Activated CD4-positive, alpha-beta T cell treated with anti-CD3 and anti-CD28 coated beads, Interleukin-2, Interleukin-6, amounts not matched to agents 100 ng/mL and 50 ng/mL, durations not matched to agents 16 hours and 8 hours (primary cell): ENCODE measurements at regions not wholly inside any gene's neighbourhood (a gene's known extent, or its start where the extent isn't known, plus 50 kb on each side); places are given as distances from the start of the nearest gene placed in this dataset.

Experiments used
- DNase-seq: peaks from one replicate; pipeline ENCODE4 v3.0.0-alpha.2; 2020

GRCh38 chr4:187207931-187208330, 484.3 kb upstream of the FAT1 start:
- no peak for DNase-seq

DNA sequence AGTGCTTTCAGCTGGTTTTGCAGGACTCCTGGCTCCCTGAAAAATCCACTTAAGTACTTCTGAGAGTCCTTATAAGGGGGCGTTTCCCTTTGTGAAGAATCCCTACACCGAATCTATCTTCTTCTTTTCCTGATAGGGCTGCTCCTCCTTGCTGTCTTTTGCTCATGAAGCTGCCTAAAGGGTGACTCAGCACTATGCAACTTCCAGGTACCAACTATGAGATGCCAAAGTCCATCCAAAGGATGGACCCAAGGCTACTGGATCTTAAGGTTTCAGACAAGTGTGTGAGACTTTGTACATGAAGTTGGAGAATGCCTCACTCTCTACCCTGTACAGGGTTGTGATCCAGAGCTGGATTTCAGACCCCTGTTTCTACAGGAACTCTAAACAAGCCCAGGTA, 485.0 kb upstream of the FAT1 start:
- DNase-seq = no peak

GRCh38 chr4:187209921-187210613, 486.4 kb upstream of the FAT1 start:
- no peak for DNase-seq

DNA sequence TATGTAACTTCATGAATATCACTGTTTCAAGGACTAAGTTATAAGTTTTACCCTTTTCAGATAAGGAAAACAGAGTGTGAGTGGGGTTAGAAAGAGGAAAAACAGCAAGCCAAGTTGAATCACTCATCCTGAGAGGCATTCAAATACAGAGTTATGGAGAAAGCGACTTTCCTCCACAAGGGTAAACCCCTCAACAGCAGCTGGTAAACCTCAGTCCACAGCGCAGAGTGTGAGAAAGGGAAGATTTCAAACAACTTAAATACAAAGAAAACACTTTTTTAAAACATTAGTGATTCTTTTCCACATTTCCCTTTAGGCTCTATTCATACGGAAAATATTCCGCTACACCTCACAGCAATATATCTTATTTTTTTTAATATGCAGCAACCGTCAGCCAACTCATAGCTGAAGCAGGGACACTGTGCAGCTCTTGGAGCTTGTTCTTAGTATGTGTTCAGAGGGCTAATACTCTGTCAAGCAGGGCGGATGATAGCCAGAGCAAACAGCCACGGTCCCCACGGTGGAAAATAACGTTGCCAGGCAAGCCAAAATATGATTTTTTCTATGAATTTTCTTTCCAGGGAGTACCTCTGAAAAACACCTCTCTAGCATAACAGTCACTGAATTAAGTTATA, 488.9 kb upstream of the FAT1 start:
- no peak for DNase-seq

DNA sequence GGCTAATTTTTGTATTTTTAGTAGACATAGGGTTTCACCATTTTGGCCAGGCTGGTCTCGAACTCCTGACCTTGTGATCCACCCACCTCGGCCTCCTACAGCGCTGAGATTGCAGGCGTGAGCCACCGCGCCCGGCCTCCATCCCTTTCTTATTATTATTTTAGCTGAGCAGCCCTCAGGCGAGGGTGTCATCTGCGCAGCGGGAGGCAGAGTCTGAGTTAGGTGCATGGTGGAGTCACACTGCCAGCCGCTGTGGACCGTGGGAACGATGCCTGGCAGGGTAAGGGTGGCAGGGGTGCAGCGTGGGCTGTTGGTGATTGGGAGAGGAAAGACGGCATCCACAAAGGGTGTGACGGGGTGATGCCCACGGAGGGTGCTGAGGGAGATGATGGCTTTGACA, 491.8 kb upstream of the FAT1 start:
- no peak for DNase-seq

DNA sequence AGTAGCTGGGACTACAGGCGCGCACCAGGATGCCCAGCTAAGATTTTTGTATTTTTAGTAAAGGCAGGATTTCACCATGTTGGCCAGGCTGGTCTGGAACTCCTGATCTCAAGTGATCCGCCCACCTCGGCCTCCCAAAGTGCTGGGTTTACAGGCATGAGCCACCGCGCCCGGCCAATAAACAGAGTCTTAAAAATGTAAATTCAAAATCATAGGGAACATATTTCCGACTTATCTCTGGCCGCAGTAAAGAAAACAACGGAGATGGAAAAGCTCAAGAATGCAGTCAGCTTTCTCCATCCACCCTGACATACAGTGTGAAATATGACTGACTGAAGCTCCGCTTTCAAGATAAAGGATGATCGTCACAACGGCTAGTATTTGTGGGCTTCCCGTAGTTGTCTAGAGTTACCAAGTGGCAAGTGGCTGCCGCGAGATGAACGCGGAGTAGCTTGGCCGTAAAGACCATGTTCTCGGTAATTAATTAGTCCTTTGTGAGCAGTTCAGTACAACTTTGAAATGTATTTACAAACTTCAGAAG, 495.1 kb upstream of the FAT1 start:
- DNase-seq = no peak

DNA sequence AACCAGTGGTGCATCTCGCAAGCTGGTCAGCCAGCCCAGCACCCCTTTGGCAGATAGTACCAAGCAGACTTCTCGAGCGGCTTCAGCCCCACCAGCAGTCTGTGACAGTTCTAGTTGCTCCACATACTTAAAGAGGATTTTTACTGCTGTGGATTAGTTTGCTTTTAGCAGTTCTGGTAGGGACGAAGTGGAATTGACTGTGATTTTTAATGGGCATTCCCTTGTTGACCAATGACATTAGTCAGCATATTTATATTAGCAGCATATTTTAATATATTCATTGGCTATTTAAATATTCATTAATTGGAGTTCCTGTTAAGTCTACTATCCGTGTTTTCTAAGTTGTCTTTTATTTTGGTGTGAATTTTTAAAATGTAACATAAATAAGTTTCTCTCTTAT, 500.9 kb upstream of the FAT1 start:
- DNase-seq = no peak

DNA sequence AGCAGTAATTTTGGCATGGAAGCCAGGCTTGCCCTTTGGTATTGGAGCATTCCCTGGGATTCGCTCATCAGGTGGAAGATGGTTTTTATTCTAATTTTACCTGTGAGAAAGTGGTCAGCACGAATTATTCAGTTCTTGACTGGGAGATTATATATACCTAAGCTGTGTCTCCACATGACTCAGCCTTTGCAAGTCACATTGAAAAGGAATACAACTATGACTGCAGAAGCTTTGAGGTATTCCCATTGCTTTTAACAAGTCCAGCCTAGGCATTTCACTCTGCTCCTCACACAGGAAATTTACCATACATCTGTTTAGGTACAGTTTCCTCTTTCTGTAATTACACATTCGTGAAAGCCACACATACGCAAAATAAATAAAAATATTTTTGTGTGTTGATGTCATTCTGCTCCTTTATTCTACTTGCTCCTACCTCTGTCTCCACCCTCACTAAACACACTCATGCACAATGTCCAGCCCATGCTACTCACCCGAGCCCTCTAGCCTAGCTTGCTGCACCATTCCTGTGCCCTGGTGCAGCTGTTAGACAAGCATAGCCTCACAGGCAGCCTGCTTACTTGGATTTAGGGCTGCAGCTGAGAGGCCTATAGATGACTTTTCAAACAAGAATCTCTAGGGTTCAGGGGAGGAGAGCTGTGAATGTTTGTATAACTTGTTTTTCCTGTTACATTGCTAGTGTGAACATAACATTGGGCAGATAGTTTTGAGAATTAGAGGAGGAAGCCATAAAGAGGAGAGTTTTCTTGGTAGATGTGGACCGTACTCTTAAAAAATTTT, 504.4 kb upstream of the FAT1 start:
- DNase-seq = no peak

GRCh38 chr4:187232196-187232595, 508.5 kb upstream of the FAT1 start:
- no peak for DNase-seq

GRCh38 chr4:187232796-187233195, 509.1 kb upstream of the FAT1 start:
- no peak for DNase-seq

DNA sequence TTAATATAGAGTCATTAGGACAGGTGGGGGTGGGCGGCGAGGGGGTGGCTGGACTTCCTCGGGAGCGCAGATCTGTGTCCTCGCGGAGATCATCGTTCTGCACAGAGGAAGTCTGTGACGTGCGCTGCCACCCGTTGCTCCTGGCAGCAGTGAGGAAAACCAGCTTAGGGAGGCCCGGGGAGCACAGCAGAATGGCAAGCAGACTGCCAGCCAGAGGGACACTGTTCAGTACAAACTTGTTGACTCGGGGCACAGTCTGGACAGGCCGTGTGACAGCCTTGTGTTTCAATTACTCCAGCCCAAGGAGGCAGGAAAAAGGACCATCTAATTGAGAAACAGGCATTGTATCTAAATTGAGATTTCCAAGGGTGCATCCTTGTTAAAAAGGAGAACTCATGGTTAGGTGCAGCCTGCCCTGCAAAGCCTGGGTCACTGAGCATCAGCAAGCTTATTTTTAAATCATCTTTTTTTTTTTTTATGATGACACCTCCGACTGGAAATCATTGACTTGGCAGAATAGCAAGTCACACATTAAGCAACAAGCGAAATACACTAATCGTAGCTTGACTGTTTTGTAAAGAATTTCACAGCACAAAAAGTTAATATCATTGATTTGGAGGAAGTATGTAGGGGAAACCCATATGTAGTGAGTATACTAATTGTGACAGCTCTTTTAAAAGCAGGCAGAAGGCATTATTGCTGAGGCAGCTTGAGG, 512.0 kb upstream of the FAT1 start:
- no peak for DNase-seq

DNA sequence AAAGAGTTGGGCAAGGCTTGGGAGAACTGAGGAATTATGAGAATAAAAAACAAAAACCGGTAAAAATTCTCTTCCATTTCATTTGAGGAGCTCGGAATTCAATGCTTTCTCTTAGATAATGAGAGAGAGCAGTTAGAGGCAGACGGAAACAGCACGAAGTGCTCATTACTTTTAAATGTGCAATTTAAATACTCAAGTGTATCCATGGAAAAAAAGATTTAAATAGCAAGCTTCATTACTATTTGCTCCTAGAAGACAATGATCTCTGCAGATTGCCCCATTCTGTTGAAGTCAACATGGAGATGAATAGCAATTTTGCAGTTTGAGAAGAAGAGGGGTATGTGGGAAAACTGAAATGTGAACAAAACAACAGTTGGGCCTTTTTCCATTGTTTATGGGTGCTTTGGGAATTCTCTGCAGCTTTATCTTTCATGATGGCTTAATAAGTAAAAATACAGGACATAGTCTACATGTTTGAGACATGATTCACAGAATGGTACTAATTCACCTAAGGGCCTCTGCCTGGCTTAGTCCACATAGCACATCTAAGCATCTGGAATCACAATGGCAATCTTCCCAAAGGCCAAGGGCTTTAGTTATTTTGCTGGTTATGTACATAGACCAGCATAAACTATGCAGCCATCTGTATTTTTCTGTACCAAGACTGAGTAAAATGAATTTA, 512.7 kb upstream of the FAT1 start:
- no peak for DNase-seq

GRCh38 chr4:187238646-187239045, 515.0 kb upstream of the FAT1 start:
- DNase-seq = no peak

- DNase-seq = no peak
Observed at GRCh38 chr4:187251896-187252295, 528.2 kb upstream of the FAT1 start.

- no peak for DNase-seq
Observed at GRCh38 chr4:187256897-187257296, 533.2 kb upstream of the FAT1 start.

GRCh38 chr4:187258651-187259401, 535.2 kb upstream of the FAT1 start:
- DNase-seq = no peak

GRCh38 chr4:187268940-187269339, 545.3 kb upstream of the FAT1 start:
- DNase-seq = no peak

DNA sequence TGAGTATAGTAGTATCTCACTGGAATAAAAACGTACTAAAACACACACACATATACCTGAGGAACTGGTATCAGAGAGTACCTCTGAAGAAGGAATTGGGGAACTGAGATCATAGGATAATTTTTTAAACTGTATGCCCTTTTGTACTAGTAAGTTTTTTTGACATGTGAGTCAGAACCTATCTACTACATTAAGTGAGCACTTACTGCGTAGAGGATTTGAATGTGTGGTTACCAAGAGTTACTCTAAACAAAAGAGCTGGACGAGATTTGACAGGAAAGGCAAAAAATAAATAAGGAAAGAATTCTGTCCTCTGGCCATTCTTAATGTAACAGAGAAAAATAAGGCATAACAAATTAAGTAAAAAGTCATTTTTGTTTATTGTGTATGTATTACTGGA, 546.5 kb upstream of the FAT1 start:
- no peak for DNase-seq

GRCh38 chr4:187271848-187272247, 548.2 kb upstream of the FAT1 start:
- DNase-seq = no peak

- no peak for DNase-seq
Observed at GRCh38 chr4:187274153-187274552, 550.5 kb upstream of the FAT1 start.

- no peak for DNase-seq
Observed at GRCh38 chr4:187276736-187277408, 553.2 kb upstream of the FAT1 start.
